ENCODE measurements at regions not wholly inside any gene's neighbourhood (a gene's known extent, or its start where the extent isn't known, plus 50 kb on each side); places are given as distances from the start of the nearest gene placed in this dataset.

- no peak for DNase-seq
Measured at GRCh38 chr6:164040994-164041393, 626.5 kb downstream of the QKI start.

DNA sequence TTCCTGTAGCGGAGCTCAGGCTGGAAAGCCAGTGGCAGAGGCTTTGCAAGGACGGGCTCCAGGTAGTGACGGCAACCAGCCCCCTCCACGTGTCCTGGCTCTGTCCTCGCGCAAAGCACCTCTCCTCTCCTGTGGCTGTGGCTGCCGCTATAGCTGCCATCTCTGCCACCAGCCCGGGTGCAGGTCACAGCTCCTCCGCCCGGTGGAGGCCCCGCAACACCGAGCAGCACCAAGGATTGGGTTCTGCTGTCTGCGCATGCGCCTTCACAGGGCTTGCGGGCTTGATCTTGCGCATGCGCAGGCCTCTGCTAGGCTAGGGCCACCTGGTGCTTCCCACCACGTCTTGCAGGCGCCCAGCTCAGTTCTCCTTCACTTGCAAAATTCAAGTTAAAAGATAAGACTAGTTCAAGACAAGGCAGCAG is 625.4 kb downstream of the QKI start:
- DNase-seq = no peak

- DNase-seq = no peak
Measured at GRCh38 chr6:164037171-164037870, 622.8 kb downstream of the QKI start.

- DNase-seq = no peak
Measured at GRCh38 chr6:164035900-164036485, 621.5 kb downstream of the QKI start.

DNA sequence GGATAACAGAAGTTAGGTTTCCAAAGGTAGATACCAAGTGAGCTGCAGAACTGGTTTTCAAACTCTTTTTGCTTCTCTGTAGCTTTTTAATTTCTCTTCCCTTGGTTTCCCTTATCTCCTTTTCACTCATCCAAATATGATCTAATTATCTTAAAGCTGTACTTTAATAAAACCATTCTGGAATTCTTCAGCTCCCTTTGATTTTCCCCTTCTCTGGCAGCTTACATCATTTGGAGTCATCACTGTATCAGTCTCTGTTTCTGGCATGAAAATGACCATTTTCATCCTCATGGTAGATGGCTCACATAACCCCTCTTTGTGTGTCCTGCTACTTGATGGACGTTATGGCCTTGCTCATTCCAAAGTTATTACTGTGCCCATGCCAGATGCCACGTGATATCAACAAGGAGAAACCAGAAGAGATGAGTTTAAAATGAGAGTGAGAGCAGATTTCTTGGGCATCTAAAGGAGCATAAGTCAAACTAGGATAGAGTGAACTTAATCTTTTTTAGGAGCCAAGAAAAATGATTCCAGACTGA is 620.2 kb downstream of the QKI start:
- no peak for DNase-seq

- DNase-seq = no peak
Measured at GRCh38 chr6:164025180-164025579, 610.7 kb downstream of the QKI start.

GRCh38 chr6:164023535-164023934 is 609.0 kb downstream of the QKI start:
- DNase-seq = no peak

DNA sequence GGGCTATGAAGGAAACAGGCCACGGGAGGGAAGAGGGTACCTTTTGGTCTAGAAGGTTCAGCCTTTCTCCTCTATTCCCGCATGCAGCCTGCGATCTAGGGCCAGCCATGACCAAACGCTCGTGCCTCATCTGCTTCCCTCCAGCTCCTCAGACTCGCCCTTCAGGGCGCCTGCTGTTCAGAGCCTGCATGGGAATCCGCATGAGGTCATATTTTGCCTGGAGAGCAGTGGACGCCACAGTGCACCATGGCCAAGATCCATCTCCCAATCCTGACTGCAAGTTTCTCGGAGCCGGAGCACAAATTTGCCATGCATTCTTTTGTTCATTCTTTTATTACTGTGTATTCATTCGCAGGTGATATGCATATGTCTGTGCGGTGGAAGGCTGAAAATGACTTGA is 608.1 kb downstream of the QKI start:
- no peak for DNase-seq

- no peak for DNase-seq
Measured at GRCh38 chr6:164021589-164022250, 607.2 kb downstream of the QKI start.

DNA sequence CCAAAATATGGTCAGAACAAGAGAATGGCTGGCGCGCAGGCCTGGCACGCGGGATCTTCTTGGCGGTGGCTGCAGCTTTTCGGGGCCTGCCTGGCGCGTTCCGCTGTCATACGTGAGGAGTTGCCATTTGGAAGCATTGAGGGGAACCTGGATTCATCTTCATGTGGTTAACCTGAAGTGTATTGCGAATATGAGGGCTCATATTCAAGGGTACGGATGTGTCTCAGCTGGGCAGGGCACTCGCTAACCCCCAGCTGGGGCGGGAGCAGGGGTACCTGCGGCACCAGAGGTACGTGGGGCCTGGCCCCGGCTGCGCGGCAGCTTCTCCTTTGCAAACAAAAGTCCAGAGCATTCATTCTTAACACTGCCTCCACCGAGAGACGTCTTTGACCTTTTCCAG is 605.6 kb downstream of the QKI start:
- DNase-seq = no peak

GRCh38 chr6:164018133-164018532 is 603.6 kb downstream of the QKI start:
- no peak for DNase-seq

DNA sequence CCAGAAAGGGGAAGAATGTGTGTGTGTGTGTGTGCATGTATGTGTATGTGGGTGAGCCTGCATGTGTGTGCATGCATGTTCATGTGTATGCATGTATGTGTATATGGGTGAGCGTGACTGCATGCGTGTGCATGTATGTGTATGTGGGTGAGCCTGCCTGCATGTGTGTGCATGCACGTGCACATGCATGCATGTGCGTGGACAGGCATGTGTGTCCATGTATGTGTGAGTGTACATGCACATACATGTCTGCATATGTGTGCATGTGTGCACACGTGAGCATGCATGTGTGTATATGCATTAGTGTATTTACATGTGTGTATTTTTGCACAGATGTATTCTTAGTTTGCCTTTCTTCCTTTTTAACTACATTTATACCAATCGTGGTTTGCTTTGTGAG is 601.5 kb downstream of the QKI start:
- DNase-seq = no peak

DNA sequence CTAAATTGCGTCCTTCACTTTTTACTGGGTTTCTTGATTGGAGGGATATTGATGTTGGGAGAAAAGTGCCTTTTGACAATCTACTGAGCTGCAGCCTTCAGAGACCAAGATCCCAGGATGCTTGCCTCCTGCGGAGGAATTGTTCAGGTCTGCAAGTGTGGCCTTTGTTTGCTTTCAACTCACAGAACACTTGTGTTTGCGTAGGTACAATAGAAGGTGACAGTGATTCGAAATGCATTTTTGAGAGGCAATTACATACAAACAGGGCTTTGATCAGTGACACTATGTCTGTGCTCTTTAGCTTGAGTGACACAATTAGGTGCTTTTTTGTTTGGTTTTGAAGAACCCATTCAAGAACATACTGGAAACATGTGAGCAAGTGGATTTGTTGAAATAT is 600.6 kb downstream of the QKI start:
- no peak for DNase-seq

- DNase-seq = no peak
Measured at GRCh38 chr6:164014346-164015087, 600.0 kb downstream of the QKI start.

- DNase-seq = no peak
Measured at GRCh38 chr6:164013480-164014208, 599.1 kb downstream of the QKI start.

- DNase-seq = no peak
Measured at GRCh38 chr6:164011321-164011720, 596.8 kb downstream of the QKI start.

DNA sequence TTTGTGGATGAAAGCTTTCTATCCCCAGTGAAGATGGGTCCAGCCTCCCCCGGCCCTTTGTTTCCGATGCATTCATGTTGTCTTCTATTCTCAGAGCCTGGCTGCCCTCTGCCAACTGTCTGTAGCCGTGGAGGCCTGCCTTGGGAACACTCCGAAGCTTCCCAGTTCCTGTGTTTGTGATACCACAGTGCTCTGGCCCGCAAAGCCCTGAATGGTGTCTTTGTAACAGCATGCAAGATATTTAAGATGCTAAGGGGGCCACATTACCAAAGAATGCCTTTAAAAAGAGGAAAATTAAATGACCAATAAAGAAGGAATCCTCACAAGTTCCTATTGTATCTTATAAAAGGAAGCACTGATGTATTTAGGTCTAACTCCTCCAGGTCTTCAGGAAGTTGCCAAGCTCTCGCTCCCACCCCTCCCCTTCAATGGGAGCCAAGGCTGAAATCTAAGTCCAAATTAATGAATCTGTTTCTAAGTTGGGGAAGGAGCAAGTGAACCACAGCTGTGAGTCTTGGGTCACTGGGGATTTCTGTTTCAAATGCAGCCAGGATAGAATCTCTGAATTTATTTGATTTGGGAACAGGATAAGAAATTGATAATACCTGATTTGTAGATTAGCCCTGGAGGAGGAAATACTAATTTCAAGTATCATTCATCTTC is 596.1 kb downstream of the QKI start:
- DNase-seq = no peak

DNA sequence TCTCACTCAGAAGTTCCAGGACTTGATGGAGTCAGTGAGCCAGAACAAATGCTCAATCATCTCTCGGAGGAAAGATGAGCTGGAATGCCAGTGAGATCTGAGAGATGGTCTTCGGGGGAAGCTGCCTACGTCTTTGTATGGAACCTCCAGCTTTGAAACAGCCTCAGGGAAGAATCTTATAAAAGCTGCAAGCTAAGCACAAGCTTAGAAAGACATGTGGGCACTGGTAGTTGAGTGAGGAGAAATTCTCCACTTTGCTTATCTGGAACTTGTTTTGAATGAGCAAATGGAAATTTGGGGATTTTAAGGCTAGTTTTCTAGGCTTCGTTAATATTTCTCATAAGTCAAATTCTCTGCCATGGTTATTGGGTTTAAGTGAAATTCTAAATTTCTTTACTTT is 594.4 kb downstream of the QKI start:
- no peak for DNase-seq

DNA sequence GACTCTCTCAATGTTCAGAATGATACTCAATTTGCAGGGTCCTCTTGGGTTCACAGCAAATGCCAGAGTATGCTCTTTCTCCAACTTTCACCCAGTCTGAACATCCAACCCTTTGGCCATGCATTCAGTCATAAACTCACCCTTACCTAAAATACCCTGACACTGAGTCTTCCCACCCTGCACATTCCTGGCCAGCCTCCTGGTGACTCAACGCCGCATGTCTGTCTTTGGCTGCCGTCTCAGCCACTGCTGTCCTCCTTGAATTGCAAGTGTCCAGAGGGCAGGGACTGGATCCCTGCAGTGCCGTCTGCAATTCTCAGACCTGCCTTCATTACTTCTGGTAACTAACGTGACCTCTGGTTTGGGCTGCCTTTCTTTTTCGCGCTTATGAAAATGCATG is 593.4 kb downstream of the QKI start:
- DNase-seq = no peak

GRCh38 chr6:164006459-164006858 is 591.9 kb downstream of the QKI start:
- no peak for DNase-seq

GRCh38 chr6:164005004-164005711 is 590.6 kb downstream of the QKI start:
- DNase-seq = no peak

DNA sequence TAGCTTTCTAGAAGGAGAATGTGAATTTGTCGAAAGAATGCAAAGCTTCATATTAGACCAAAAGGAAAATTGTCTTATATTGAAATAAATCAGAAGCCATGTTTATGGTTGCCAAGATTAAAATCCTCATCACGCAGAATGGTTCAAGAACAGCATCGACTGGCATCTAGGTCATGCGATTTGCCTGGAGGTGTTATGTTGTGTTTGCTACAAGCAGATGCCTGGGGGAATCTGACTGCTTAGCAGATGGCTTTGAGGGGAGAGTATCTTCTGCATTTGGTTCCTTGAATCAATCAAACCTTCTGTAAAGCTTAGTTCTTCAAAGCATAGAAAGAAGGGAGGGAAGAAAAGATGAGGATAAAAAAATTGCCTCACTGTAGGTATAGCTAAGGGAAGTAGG is 585.8 kb downstream of the QKI start:
- DNase-seq = no peak
